KMS-11 (cell line): ENCODE measurements at regions not wholly inside any gene's neighbourhood (a gene's known extent, or its start where the extent isn't known, plus 50 kb on each side); places are given as distances from the start of the nearest gene placed in this dataset.

Source experiments
- H2AFZ ChIP-seq: fragments of 200-600 bp; sonication (generic); 2 replicates; pipeline ENCODE4 v1.6.1; 2016; ENCODE audit warnings: antibody characterized with exemption, mixed run types, low read depth
- H3K27ac ChIP-seq: fragments of 200-600 bp; sonication (generic); 2 replicates; pipeline ENCODE4 v1.6.1; 2016; ENCODE audit warnings: mild to moderate bottlenecking, mixed run types
- H3K27me3 ChIP-seq: fragments of 200-600 bp; sonication (generic); 2 replicates; pipeline ENCODE4 v1.6.1; 2017; ENCODE audit warnings: mild to moderate bottlenecking, low read depth, mixed run types, moderate library complexity; ENCODE audit not compliant: insufficient read depth
- H3K36me3 ChIP-seq: fragments of 200-600 bp; sonication (generic); 2 replicates; pipeline ENCODE4 v1.6.1; 2017; ENCODE audit warnings: mild to moderate bottlenecking, mixed run types; ENCODE audit not compliant: insufficient read depth
- H3K4me1 ChIP-seq: fragments of 200-600 bp; sonication (generic); 2 replicates; pipeline ENCODE4 v1.6.1; 2016; ENCODE audit warnings: mild to moderate bottlenecking, low read depth, mixed run types; ENCODE audit not compliant: poor library complexity, severe bottlenecking
- H3K4me2 ChIP-seq: fragments of 200-600 bp; sonication (generic); 2 replicates; pipeline ENCODE4 v1.7.0; 2016; ENCODE audit warnings: mild to moderate bottlenecking, mixed run types
- H3K4me3 ChIP-seq: fragments of 200-600 bp; sonication (generic); IDR thresholded peaks from 2 replicates; pipeline ENCODE4 v1.6.1; 2017; ENCODE audit warnings: low read depth, low read length, mixed read lengths; ENCODE audit not compliant: insufficient read depth
- H3K79me2 ChIP-seq: fragments of 200-600 bp; sonication (generic); 2 replicates; pipeline ENCODE4 v1.6.1; 2016; ENCODE audit warnings: low read depth, mixed run types; ENCODE audit not compliant: insufficient read depth
- H3K9ac ChIP-seq: fragments of 200-600 bp; sonication (generic); 2 replicates; pipeline ENCODE4 v1.6.1; 2016; ENCODE audit warnings: mild to moderate bottlenecking, mixed run types
- H4K20me1 ChIP-seq: fragments of 200-600 bp; sonication (generic); 2 replicates; pipeline ENCODE4 v1.6.1; 2016; ENCODE audit warnings: mild to moderate bottlenecking, mixed run types; ENCODE audit not compliant: insufficient read depth
- CTCF ChIP-seq: fragments of 200-600 bp; sonication (generic); conservative IDR thresholded peaks from 2 replicates; pipeline ENCODE4 v1.6.1; 2017; ENCODE audit warnings: low read depth, mild to moderate bottlenecking, antibody characterized with exemption, low read length, moderate library complexity, mixed read lengths

DNA sequence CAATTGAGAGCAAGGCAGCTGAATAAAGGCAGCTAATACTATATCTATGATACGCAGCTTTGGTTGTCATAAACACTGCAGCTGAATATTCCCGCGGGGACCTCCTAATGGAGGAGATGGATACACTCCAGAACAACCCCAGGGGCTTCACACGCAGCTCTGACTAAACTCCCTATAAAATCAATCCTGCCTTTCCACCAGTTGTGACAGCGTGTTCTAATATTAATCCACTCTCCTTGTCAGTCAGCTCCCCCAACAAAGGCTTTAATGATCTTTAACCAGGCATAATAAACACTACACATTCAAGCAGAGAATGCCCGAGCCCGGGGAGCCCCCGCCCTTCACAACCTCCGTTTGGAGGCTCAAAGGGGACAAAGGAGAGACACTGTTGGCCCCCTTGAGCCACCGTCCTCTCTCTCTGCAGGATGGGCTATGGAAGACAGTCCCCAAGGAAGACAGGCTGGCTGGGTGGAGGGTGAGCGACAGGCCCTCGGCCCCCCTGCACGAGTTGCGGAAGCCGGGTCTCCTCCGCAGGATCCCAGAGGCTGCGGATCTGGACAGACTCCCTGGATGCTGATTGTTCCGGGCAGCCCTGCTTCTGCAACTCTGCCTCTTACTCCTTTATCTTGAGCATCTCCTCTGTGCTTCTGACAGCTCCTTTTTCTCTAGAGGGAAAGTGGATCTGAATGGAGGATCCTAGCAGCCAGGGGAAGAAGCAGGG, 565.2 kb downstream of the BUD13 start:
- no peak overlapping the region for H3K9ac ChIP-seq
- no peaks in the 10 kb centered on the region for H4K20me1 ChIP-seq
- no peak overlapping the region for H3K27ac ChIP-seq
- no peak for TF ChIP-seq CTCF
- no peaks in the 10 kb centered on the region for H3K4me1 ChIP-seq
- H3K36me3 ChIP-seq: no peaks in the 10 kb centered on the region
- no peak overlapping the region for H3K4me3 ChIP-seq
- H2AFZ ChIP-seq: no peak overlapping the region
- no peaks in the 10 kb centered on the region for H3K79me2 ChIP-seq
- H3K4me2 ChIP-seq: no peak overlapping the region
- no peaks in the 10 kb centered on the region for H3K27me3 ChIP-seq

DNA sequence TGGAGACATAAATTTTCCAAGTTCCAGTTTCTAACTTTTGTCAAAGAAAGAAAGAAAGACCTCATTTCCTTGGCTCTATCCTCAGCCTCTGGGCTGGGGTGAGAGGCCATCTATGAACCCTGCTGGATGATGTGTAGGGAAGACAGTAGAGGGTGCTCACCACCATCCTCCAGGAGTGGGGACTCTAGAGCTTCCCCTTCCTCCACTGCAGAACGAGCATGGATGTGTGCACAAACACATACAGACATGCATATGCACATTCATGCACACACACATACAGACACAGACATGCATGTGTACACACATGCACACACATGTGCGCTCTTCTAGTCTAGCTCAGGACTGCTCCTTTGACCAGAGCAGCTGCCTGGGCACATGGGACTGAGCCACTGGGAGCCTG, 565.8 kb downstream of the BUD13 start:
- no peaks in the 10 kb centered on the region for H3K27me3 ChIP-seq
- TF ChIP-seq CTCF: no peak

DNA sequence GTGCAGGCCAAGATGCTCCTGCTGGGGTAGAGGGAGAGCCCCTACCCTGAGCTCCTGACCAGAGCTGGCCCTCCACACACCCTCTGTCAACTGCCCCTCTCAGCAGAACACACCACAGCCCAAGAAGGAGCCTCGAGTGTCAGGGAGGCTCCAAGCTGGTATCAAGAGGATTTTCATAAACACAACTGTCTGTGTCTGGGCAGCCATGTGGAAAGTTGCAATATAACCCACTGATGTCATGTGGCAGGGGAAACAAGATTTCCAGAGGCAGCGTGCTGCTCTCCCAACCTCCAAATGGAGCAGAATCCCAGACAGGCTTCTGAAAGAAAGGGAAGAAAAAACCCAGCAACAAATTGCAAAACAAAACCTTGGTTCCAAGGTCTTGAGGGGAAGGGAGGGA, 569.9 kb downstream of the BUD13 start:
- Histone ChIP-seq H2AFZ (no peak overlapping the region), H3K4me3 (no peak overlapping the region), H3K79me2 (no peaks in the 10 kb centered on the region), H3K4me1 (no peaks in the 10 kb centered on the region), H3K9ac (no peak overlapping the region), H3K27ac (no peak overlapping the region), H3K36me3 (no peaks in the 10 kb centered on the region), H3K4me2 (no peak overlapping the region), H4K20me1 (no peaks in the 10 kb centered on the region), H3K27me3 (no peaks in the 10 kb centered on the region)
- no peak for TF ChIP-seq CTCF

More for the DNA sequence above, 565.8 kb downstream of the BUD13 start:
- Histone ChIP-seq H3K9ac (no peak overlapping the region), H3K4me1 (no peaks in the 10 kb centered on the region), H3K79me2 (no peaks in the 10 kb centered on the region), H3K4me3 (no peak overlapping the region), H3K27ac (no peak overlapping the region), H2AFZ (no peak overlapping the region), H3K36me3 (no peaks in the 10 kb centered on the region), H3K4me2 (no peak overlapping the region), H4K20me1 (no peaks in the 10 kb centered on the region)

- Histone ChIP-seq H3K9ac (no peak overlapping the region), H3K4me3 (no peak overlapping the region), H3K27ac (no peak overlapping the region), H3K36me3 (no peaks in the 10 kb centered on the region), H2AFZ (no peak overlapping the region), H3K4me1 (no peaks in the 10 kb centered on the region), H4K20me1 (no peaks in the 10 kb centered on the region), H3K4me2 (no peak overlapping the region), H3K27me3 (no peaks in the 10 kb centered on the region), H3K79me2 (no peaks in the 10 kb centered on the region)
- no peak for TF ChIP-seq CTCF
These were observed 572.2 kb downstream of the BUD13 start for GRCh38 chr11:116200564-116200963.
